Stimulated activated CD8-positive, alpha-beta memory T cell treated with anti-CD3 and anti-CD28 coated beads, Interleukin-12 subunit alpha, Interleukin-12 subunit beta, amount 100 ng/mL, for 1 hour (primary cell): ENCODE measurements at regions not wholly inside any gene's neighbourhood (a gene's known extent, or its start where the extent isn't known, plus 50 kb on each side); places are given as distances from the start of the nearest gene placed in this dataset.

Experiments used
- DNase-seq: peaks from one replicate; pipeline ENCODE4 v3.0.0-alpha.2; 2020; ENCODE audit warnings: low read depth

DNA sequence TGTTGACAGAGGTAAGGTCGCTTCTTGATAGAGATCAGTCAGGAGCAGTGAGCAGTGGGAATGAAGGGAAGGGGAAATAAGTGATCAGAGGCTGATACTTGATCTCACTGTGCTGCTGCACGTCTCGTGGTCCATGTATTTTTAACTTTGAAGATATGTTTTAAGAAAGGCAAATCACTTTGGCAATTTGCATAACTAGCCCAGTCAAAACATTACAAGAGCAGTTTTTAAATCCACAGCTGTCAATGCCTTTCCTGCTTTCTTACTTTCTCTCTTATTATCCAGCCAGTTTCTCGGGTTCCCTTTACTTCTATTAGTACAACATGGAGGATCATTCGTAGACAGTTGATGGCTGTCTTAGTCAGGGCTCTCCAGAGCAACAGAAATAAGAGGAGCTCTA lies 472.8 kb downstream of the TMA16 start:
- no peak for DNase-seq

- DNase-seq: no peak
Measured at GRCh38 chr4:163967710-163968109, 473.2 kb downstream of the TMA16 start.

DNA sequence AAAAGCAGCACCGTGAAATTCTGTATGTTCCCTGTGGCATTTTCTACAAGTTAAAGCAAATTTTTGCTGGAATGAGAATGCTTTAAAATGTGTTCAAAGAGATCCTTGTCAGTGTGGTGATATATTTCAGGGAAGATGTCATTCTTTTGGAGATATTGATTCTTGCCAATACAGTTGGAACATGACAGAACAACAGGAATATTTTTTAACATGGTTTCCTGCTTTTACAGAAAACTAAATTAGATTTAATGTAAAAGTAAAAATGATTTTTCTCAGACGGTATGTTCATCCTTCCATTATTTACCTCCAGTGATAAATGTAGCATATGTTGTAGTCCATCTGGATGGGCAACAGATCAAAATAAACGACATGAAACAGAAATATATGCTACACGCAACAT lies 474.8 kb downstream of the TMA16 start:
- DNase-seq: no peak

DNA sequence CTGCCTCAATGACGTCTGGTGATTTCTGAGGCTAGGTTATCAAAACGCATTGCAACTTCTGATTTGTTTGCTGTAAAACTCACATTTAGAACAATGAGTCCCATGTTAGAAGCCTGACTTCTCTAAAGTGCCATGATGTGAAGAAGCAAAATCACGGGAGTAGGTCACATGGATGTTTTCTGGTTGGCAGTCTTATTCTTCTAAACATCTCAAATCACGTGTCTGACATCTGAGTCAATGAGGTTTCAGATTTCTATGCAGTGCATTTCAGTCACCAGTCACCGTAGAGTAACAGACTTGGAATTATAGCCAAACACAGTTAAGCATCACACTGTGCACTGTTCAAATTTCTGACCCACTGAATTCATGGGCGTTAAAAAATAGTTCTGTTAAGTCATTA lies 482.1 kb downstream of the TMA16 start:
- no peak for DNase-seq

GRCh38 chr4:163988391-163988790 lies 493.9 kb downstream of the TMA16 start:
- no peak for DNase-seq

DNA sequence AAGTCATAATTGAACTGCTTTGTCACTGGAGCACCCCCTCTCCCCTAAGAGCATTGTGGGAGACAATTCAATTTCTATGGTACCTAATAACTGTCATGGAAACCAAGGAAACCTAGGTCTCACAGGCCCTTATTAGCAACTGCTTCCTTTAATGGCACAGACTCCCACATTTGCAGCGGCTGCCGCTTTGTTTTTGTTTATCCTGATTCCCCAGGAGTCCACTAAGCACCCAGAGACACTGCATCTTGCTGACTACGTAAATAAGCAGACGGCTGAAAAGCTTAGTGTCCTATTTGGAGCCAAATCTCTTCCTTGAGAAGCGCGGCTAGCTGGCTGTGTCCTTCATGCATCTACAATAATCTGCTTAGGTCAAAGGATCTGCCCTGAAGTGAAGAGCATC lies 494.4 kb downstream of the TMA16 start:
- DNase-seq: no peak

DNA sequence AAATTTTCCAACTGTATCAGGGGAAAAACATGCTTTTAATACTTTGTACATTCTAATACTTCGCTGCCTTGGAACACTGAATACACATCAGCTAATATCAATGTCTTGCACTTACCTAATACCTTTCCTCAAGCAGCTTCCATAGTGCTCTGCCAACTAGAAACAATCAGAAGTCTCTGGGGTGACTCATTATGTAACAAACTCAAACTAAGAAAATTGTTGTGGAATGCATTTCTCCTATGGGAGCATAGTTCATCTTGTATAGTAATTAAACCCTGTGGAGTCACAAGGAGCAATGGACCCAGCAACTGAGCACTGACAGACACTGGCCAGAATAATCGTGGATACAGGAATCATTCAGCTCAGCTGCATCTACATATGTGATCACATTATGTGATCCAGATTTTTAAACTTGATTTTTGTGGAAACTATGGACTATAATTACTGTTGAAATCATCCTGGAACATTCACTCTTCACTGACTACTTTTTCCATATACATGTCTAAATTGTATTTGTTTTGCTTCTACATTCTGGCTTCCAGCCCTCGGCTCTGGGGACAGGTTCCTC lies 496.9 kb downstream of the TMA16 start:
- DNase-seq: no peak

DNA sequence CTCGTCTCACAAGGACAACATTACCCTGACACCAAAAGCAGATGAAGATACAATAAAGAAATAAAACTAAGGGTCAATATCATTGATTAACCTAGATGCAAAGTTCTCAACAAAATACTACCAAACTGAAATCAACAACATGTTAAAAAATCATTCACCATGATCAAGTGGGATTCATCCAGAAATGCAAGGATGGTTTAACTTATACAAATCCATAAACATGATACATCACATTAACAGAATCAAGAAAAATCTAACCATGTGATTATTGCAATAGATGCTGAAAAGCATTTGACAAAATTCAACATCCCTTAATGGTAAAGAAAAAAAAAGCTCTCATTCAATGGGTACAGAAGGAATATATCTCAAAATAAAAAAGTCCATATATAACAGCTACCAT lies 514.9 kb downstream of the TMA16 start:
- DNase-seq: no peak

DNA sequence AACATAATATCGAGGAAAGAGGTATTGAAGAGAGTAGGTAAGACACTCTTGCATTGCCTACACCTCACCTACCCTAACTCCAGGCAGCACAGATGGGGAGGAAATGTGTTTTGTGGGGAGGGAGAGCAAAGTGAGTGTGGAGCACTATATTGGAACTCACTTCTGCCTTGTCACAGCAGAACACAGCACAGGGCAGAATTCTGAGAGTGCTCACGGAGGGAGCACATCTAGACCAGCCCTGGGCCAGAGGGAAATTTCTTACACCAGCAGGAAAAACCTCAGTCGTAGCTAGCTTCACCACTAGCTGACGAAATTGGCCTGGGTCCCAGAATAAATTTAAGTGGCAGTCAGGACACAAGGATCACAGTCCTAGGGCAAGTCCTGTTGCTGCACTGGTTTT lies 517.3 kb downstream of the TMA16 start:
- no peak for DNase-seq

- DNase-seq: peak; percentile 5
Measured at GRCh38 chr4:164012396-164013027, 518.0 kb downstream of the TMA16 start.

DNA sequence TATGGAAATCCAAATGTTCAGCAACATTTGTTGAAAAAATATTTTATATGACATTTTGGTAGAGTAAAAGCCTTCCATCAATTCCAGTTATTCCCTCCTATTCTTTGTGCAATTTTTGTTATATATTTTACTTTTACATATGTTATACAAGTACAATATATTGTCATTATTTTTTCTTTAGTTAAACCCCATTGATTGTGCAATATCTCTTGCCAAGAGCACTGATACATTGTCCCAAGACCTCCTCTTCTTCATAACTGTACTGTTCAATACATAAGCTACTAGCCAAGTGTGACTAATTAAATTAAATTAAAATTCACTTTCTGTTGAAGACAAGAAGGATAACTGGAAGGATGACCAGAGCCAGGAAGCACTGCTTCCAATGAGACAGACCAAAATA lies 527.5 kb downstream of the TMA16 start:
- no peak for DNase-seq

DNA sequence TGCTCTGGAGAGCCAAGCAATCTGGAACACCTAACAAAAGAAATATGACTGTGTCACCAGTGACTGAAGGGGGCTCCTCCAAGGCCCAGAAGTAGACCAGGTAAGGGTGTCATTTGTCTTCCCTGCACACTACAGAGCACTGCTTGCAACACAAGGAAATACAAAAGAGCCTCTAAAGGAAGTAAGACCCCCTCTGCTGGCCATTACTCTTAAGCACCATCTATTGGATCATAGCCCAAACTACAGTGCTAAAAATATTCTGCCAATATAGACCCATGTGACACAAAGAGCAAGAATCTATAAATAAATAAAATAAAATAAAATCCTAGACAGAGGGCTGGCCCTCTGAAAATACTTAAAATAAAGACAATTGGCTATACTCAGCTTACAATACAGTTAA lies 528.7 kb downstream of the TMA16 start:
- DNase-seq: no peak

GRCh38 chr4:164027805-164028204 lies 533.3 kb downstream of the TMA16 start:
- DNase-seq: no peak

- DNase-seq: no peak
Measured at GRCh38 chr4:164039482-164039881, 545.0 kb downstream of the TMA16 start.

DNA sequence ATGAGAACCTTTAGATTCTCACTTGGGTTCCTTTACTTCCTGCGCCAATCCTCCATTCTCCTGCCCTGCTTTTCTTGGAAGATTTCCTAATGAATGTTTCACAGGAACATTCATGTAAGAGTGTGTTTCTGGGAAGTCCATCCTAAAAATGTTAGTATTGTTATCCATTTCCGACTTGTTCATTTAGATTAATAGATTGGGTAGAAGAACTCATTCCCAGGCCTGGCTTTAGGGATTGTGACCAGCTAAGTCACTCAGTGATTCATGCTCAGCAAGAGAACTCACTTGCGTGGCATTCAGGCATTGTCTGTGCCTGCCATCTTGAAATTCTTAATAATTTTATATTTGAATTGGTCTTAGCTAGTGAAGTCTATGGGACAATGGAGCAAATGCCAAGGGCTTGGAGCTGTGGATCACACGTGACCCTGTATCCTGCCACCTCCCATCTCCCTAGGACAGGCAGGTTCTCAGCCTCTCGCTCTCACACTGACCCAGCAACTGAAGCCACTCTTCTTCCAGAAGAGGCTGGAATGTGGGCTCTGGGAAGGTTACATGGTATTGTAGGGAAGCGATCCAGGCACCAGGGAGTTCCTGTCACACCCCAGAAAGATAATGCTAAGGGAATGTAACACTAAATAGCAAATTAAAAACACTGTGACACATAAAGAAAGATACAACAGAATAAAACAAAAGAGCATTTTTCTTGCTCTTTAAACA lies 562.1 kb downstream of the TMA16 start:
- no peak for DNase-seq

DNA sequence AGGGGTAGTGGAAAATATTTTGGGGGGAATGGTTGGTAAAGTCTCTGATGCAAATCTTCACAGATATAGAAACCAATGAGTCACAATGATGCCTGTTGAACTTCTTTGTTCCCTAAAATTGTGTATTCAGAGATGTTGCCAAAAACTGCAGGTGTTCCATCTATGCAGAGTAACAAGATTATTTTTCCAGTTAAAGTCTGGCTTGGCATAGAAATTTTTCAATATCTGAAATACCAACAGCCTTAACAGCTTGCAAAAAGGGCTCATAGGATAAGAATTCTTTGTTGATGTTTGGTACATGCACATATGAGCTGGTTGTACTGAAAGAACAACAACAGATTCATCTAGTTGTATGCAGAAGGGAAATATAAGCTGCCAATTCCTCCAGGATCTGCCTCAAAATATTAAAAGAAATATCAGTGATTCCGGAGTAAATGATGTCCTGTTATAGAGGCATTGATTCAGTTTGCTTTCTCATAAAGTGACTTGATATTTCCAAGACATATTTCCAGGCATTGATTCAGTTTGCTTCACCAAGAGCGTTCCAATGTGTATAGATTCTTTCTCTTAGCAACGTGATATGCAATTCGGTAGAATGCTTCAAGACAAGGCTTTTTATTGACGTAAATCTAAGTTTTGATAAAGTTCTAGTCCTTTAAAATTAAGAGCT lies 564.4 kb downstream of the TMA16 start:
- no peak for DNase-seq

GRCh38 chr4:164060456-164060855 lies 566.0 kb downstream of the TMA16 start:
- no peak for DNase-seq

- no peak for DNase-seq
Measured at GRCh38 chr4:164068392-164068791, 573.9 kb downstream of the TMA16 start.

DNA sequence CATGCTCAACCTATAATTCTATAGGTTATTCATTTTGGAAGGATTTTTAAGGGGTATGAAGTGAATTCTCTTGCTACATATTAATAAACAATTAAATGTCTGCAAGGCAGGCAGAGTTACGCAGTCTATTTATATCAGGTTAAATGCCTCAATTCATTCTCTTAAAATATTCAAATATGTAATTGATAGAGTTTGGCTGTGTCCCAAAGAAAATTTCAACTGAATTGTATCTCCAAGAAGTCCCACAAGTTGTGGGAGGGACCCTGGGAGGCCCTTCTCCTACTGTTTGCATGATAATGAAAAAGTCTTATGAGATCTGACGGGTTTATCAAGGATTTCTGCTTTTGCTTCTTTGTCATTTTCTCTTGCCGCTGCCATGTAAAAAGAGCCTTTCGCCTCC lies 576.1 kb downstream of the TMA16 start:
- DNase-seq: no peak

DNA sequence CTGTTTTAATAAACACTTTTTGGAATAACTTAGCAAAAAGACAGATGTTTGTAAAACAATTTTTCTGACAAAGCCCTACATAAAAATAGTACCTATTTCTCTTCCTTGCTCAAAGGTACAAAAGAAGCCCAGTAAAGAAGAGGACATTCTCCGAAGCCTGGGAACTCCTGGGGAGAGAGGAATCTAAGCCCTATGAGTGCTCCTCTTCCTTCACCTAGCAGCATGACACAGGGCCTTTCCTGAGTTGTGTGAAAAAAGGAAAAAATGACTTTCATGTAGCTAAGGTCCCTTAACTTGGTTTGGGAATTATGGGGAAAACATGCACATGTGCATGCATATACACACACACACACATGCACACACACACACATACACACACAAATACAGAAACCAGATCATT lies 586.9 kb downstream of the TMA16 start:
- DNase-seq: no peak

DNA sequence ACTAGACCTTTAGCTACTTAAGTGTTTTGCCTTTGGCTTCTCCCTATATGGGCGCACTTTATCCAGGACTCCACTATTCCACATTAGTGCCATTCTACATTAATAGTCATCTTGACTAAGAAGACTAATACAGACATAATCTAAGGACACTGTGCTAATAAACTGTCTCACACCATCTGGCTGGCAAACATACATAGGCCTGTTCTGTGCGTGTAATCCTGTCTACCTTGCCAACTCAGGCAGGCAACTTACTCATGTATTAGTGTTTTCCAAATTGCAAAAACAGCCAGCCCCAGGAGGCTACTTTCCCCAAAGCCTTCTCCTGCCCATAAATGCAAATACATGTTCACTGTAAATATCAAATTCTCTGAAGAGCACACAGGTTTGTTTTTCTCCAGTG lies 587.3 kb downstream of the TMA16 start:
- no peak for DNase-seq

GRCh38 chr4:164087733-164088132 lies 593.2 kb downstream of the TMA16 start:
- no peak for DNase-seq
